Activated B cell treated with CpG ODN at 0.5 μM for 24 hours (primary cell): ENCODE measurements at regions not wholly inside any gene's neighbourhood (a gene's known extent, or its start where the extent isn't known, plus 50 kb on each side); places are given as distances from the start of the nearest gene placed in this dataset.

Experiments
- ATAC-seq: fragments of 200-7000 bp; cut with Tn5 transposase; one replicate; pipeline ENCODE4 v1.10.0; 2021; ENCODE audit warnings: low read depth, mild to moderate bottlenecking, moderate library complexity
- CTCF ChIA-PET: fragments of 350-600 bp; sonication (Branson Sonifier 250); formaldehyde crosslinking; loops from one replicate; lab custom pipeline; 2021; ENCODE audit warnings: antibody characterized with exemption; lab: Charles Lee
- POLR2A ChIA-PET: fragments of 350-600 bp; sonication (Branson Sonifier 250); formaldehyde crosslinking; loops from one replicate; lab custom pipeline; 2021; ENCODE audit warnings: antibody characterized with exemption; lab: Charles Lee
- DNase-seq: peaks from one replicate; pipeline ENCODE4 v3.0.0; 2022
- H3K27ac Mint-ChIP-seq: one replicate; pipeline ENCODE4 v1.8.0; 2020; ENCODE audit warnings: mixed read lengths
- H3K27me3 Mint-ChIP-seq: one replicate; pipeline ENCODE4 v1.8.0; 2021; ENCODE audit warnings: mixed read lengths
- H3K36me3 Mint-ChIP-seq: one replicate; pipeline ENCODE4 v1.8.0; 2021; ENCODE audit warnings: low read depth, mixed read lengths
- H3K4me1 Mint-ChIP-seq: one replicate; pipeline ENCODE4 v1.8.0; 2021; ENCODE audit warnings: mixed read lengths
- H3K4me3 Mint-ChIP-seq: one replicate; pipeline ENCODE4 v1.8.0; 2020; ENCODE audit warnings: mild to moderate bottlenecking, mixed read lengths
- H3K9me3 Mint-ChIP-seq: one replicate; pipeline ENCODE4 v1.8.0; 2020; ENCODE audit warnings: mixed read lengths
- CTCF ChIP-seq: fragments of 200-600 bp; IDR thresholded peaks from one replicate; pipeline ENCODE4 v1.8.0; 2022; ENCODE audit warnings: antibody characterized with exemption, mild to moderate bottlenecking
- intact Hi-C: fragments of 100-400 bp; cut with micrococcal nuclease; formaldehyde crosslinking; loops from one replicate; pipeline ENCODE4 v1.15.1; 2024

GRCh38 chr21:29423099-29423870 lies 124.6 kb downstream of the BACH1 start:
- no peak for DNase-seq
- intact Hi-C loops = no loop called here
- Mint-ChIP-seq H3K36me3 (peaks cover 2% of the 10 kb centered on the region), H3K27me3 (no peaks in the 10 kb centered on the region), H3K4me1 (peaks cover 29% of the 10 kb centered on the region), H3K4me3 (no peak overlapping the region), H3K27ac (no peak overlapping the region), H3K9me3 (no peaks in the 10 kb centered on the region)
- no peak for TF ChIP-seq CTCF
- CTCF ChIA-PET = interaction anchor here (0.6 kb wide), 1 partner anchor 53 kb away, joined by 3 read pairs; no protein-coding TSS in a partner anchor
- ATAC-seq = no peak
- POLR2A ChIA-PET = interaction anchor here (0.6 kb wide), 1 partner anchor 130 kb away, joined by 3 read pairs; no protein-coding TSS in a partner anchor

- no peak overlapping the region for H3K27ac Mint-ChIP-seq
- intact Hi-C loops = loop anchor here (2.0 kb wide), 1 partner anchor 14 kb away; no protein-coding TSS in a partner anchor
- H3K4me3 Mint-ChIP-seq = no peak overlapping the region
- CTCF ChIA-PET = no interaction called here
- POLR2A ChIA-PET = no interaction called here
- no peaks in the 10 kb centered on the region for H3K27me3 Mint-ChIP-seq
- DNase-seq (no peak), ATAC-seq (no peak)
- H3K9me3 Mint-ChIP-seq = no peaks in the 10 kb centered on the region
- H3K36me3 Mint-ChIP-seq = peaks cover 2% of the 10 kb centered on the region
- TF ChIP-seq CTCF = no peak
- peaks cover 16% of the 10 kb centered on the region for H3K4me1 Mint-ChIP-seq
Observed at GRCh38 chr21:29424728-29425127, 126.0 kb downstream of the BACH1 start.

- Mint-ChIP-seq H3K4me1 (peaks cover 21% of the 10 kb centered on the region), H3K27ac (no peak overlapping the region), H3K36me3 (peaks cover 2% of the 10 kb centered on the region), H3K4me3 (no peak overlapping the region), H3K9me3 (no peaks in the 10 kb centered on the region), H3K27me3 (no peaks in the 10 kb centered on the region)
- ChIA-PET CTCF (no interaction called here), POLR2A (no interaction called here)
- ATAC-seq (no peak), DNase-seq (no peak)
- intact Hi-C loops = no loop called here
- TF ChIP-seq CTCF = no peak
Observed at GRCh38 chr21:29429218-29429617, 130.5 kb downstream of the BACH1 start.

- Mint-ChIP-seq H3K27ac (no peak overlapping the region), H3K4me1 (peaks cover 23% of the 10 kb centered on the region), H3K27me3 (no peaks in the 10 kb centered on the region), H3K9me3 (no peaks in the 10 kb centered on the region), H3K4me3 (no peak overlapping the region), H3K36me3 (peaks cover 5% of the 10 kb centered on the region)
- no peak for TF ChIP-seq CTCF
- DNase-seq (no peak), ATAC-seq (no peak)
- POLR2A ChIA-PET = no interaction called here
- CTCF ChIA-PET = no interaction called here
- intact Hi-C loops = no loop called here
Observed at GRCh38 chr21:29430030-29430429, 131.3 kb downstream of the BACH1 start.

GRCh38 chr21:29430576-29430975 lies 131.9 kb downstream of the BACH1 start:
- Mint-ChIP-seq H3K36me3 (peaks cover 5% of the 10 kb centered on the region), H3K27me3 (no peaks in the 10 kb centered on the region), H3K4me3 (no peak overlapping the region), H3K27ac (no peak overlapping the region), H3K4me1 (peaks cover 20% of the 10 kb centered on the region), H3K9me3 (no peaks in the 10 kb centered on the region)
- intact Hi-C loops = no loop called here
- TF ChIP-seq CTCF = no peak
- CTCF ChIA-PET = interaction anchor here (0.7 kb wide), 1 partner anchor 79 kb away, joined by 3 read pairs; no protein-coding TSS in a partner anchor
- POLR2A ChIA-PET = no interaction called here
- ATAC-seq (no peak), DNase-seq (no peak)
